ENCODE measurements at regions not wholly inside any gene's neighbourhood (a gene's known extent, or its start where the extent isn't known, plus 50 kb on each side); places are given as distances from the start of the nearest gene placed in this dataset.

DNA sequence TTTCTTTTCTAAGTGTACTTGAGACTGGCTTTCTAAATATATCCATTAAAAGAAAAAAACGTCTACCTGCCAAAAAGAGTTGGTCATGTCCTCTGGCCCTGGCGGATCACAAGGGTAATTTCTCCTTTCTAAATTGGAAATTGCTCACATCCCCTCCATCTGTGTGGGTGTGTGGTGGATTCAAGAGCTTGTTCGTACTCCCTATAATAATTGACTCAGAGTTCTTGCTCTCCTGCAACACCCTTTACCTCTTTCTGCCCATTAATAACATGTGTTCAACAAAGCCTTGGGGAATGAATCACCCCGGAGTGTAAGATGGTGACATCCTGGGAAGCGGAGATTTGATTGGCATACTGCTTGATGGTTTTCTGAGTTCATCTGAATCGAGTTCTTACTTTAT, 263.8 kb downstream of the ALDH8A1 start:
- H3K9me3 ChIP-seq: no peaks in the 10 kb centered on the region
- no peak for DNase-seq
- no peak overlapping the region for H3K4me3 ChIP-seq
- H3K27me3 ChIP-seq: peaks cover 0 to 6% (median 0%) of the 10 kb centered on the region in 3 donors
- no peak for TF ChIP-seq EP300 (IDR thresholded peaks at IDR 0.05)
- no peak for TF ChIP-seq POLR2AphosphoS5 (IDR thresholded peaks at IDR 0.05)
- TF ChIP-seq, protein P1, sequence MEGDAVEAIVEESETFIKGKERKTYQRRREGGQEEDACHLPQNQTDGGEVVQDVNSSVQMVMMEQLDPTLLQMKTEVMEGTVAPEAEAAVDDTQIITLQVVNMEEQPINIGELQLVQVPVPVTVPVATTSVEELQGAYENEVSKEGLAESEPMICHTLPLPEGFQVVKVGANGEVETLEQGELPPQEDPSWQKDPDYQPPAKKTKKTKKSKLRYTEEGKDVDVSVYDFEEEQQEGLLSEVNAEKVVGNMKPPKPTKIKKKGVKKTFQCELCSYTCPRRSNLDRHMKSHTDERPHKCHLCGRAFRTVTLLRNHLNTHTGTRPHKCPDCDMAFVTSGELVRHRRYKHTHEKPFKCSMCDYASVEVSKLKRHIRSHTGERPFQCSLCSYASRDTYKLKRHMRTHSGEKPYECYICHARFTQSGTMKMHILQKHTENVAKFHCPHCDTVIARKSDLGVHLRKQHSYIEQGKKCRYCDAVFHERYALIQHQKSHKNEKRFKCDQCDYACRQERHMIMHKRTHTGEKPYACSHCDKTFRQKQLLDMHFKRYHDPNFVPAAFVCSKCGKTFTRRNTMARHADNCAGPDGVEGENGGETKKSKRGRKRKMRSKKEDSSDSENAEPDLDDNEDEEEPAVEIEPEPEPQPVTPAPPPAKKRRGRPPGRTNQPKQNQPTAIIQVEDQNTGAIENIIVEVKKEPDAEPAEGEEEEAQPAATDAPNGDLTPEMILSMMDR (IDR thresholded peaks at IDR 0.05): no peak
- no peak for TF ChIP-seq POLR2A (IDR thresholded peaks at IDR 0.05)
- intact Hi-C loops (cut with DNase I; ENCODE audit: low total_unique reads): no loop called here
- H3K36me3 ChIP-seq: no peaks in the 10 kb centered on the region
- WGBS, 5 donors: 68 to 72% (median 68%) methylated on average over 6 of the region's 6 CpGs
- H3K4me1 ChIP-seq: peaks cover 0 to 12% (median 4%) of the 10 kb centered on the region in 4 donors
- no peak overlapping the region for H3K27ac ChIP-seq

DNA sequence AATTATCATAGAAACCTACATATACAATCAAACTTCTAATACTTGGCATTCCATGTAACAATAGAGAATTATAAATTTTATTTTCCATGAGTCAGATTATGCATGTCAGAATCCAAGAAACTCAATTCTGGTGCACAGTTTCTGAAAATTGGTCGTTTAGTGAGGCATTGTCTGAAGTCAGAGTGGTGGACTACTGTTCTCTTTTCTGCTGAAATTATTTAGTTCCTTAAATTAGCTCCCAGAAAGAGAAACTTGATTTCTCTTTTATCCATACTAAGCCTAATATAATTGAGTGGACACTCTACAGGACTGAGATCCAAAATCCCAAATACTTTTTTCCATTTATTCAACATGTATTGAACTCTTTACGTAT, 265.5 kb downstream of the ALDH8A1 start:
- H3K4me3 ChIP-seq: no peak overlapping the region
- no peak for TF ChIP-seq EP300 (IDR thresholded peaks at IDR 0.05)
- TF ChIP-seq, protein P1 (IDR thresholded peaks at IDR 0.05): no peak
- no peak for TF ChIP-seq POLR2A (IDR thresholded peaks at IDR 0.05)
- no peak for TF ChIP-seq POLR2AphosphoS5 (IDR thresholded peaks at IDR 0.05)
- DNase-seq: no peak
- no peaks in the 10 kb centered on the region for H3K36me3 ChIP-seq
- H3K9me3 ChIP-seq: no peaks in the 10 kb centered on the region
- intact Hi-C loops (cut with DNase I; ENCODE audit: low total_unique reads): no loop called here
- H3K27ac ChIP-seq: no peak overlapping the region
- no peaks in the 10 kb centered on the region for H3K27me3 ChIP-seq
- whole genome bisulfite sequencing, 5 donors: 69 to 84% (median 81%) methylated on average over 2 of the region's 2 CpGs
- H3K4me1 ChIP-seq: peaks cover 0 to 8% (median 2%) of the 10 kb centered on the region in 4 donors

DNA sequence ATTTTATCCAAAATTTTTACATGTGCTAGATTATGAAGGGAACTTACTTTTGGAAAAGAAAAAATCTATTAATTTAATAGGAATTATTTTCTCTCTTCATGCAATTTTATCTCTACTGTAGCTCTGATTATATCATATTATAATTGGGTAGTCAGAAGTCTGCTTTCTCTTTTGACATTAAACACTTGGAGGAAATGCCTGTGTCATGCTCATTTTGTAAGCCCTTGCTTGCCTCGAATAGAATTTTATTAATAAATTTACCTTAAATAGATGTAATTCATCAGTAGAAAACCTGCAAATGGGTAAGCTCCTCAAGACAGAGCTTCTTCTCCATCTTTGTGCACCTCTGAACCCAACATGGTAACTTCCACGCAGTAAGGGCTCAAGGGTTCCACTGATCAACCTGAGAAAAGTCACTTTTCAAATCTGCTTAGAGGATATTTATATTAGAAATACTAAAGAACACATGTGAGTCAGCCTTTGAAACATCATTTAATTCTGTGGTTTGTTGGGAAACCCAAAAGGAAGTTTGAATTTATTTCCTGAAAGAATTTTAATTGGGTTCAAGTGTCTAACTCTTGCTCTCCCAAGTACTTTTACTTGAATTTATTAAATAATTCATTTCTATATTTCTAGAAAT, 266.0 kb downstream of the ALDH8A1 start:
- intact Hi-C loops (cut with DNase I; ENCODE audit: low total_unique reads): no loop called here
- Histone ChIP-seq H3K27me3 (no peaks in the 10 kb centered on the region), H3K36me3 (no peaks in the 10 kb centered on the region), H3K4me1 (peaks cover 2 to 5% (median 3%) of the 10 kb centered on the region in 4 donors), H3K9me3 (no peaks in the 10 kb centered on the region), H3K4me3 (no peak overlapping the region), H3K27ac (no peak overlapping the region)
- 64 to 81% (median 73%) methylated on average over 2 of the region's 2 CpGs for WGBS, 5 donors
- no peak for DNase-seq
- TF ChIP-seq EP300 (IDR thresholded peaks at IDR 0.05): no peak
- TF ChIP-seq, protein P1 (IDR thresholded peaks at IDR 0.05): no peak
- TF ChIP-seq POLR2A (IDR thresholded peaks at IDR 0.05): no peak
- TF ChIP-seq POLR2AphosphoS5 (IDR thresholded peaks at IDR 0.05): no peak

DNA sequence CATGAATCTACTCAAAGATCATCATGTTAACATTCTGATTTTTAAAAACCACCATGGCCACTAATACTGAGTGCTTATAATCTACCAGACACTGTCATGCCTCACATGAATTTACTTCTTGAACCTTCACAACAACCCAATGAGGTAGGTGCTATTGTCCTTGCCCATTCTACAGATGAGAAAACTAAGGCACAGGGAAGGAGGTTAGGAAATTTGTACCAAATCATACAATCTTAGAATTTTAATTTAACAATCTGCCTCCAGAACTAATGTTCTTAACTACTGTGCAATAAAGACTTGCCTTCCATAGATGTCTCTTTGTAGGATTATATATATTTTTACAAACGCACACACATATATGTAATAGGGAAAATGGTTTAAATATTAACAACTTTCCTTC, 269.5 kb downstream of the ALDH8A1 start:
- 93 to 100% (median 96%) methylated on average over 1 of the region's 1 CpG for WGBS, 5 donors
- Histone ChIP-seq H3K27ac (no peak overlapping the region), H3K4me3 (no peak overlapping the region), H3K4me1 (peaks cover 11 to 36% (median 20%) of the 10 kb centered on the region in 4 donors), H3K36me3 (no peaks in the 10 kb centered on the region), H3K9me3 (no peaks in the 10 kb centered on the region), H3K27me3 (no peaks in the 10 kb centered on the region)
- TF ChIP-seq, protein P1 (IDR thresholded peaks at IDR 0.05): no peak
- TF ChIP-seq EP300 (IDR thresholded peaks at IDR 0.05) (no peak), POLR2A (IDR thresholded peaks at IDR 0.05) (no peak), POLR2AphosphoS5 (IDR thresholded peaks at IDR 0.05) (no peak)
- intact Hi-C loops (cut with DNase I; ENCODE audit: low total_unique reads): no loop called here
- no peak for DNase-seq
